Type B pancreatic cell (in vitro differentiated cells): ENCODE measurements at regions not wholly inside any gene's neighbourhood (a gene's known extent, or its start where the extent isn't known, plus 50 kb on each side); places are given as distances from the start of the nearest gene placed in this dataset.

Experiments used
- DNase-seq: peaks from one replicate; pipeline ENCODE4 v3.0.0; 2021; ENCODE audit warnings: mixed read lengths; ENCODE audit not compliant: unreplicated experiment; ENCODE audit errors: extremely low spot score
- H3K27ac Mint-ChIP-seq: 2 replicates; pipeline ENCODE4 v1.8.0; 2021; ENCODE audit warnings: mild to moderate bottlenecking, mixed read lengths
- H3K27me3 Mint-ChIP-seq: 2 replicates; pipeline ENCODE4 v1.8.0; 2021; ENCODE audit warnings: mixed read lengths
- H3K36me3 Mint-ChIP-seq: 2 replicates; pipeline ENCODE4 v1.8.0; 2021; ENCODE audit warnings: mixed read lengths
- H3K4me1 Mint-ChIP-seq: one replicate; pipeline ENCODE4 v1.8.0; 2021; ENCODE audit warnings: mixed read lengths; ENCODE audit not compliant: unreplicated experiment
- H3K4me3 Mint-ChIP-seq: 2 replicates; pipeline ENCODE4 v1.8.0; 2021; ENCODE audit warnings: mild to moderate bottlenecking, mixed read lengths
- H3K9me3 Mint-ChIP-seq: 2 replicates; pipeline ENCODE4 v1.8.0; 2021; ENCODE audit warnings: mixed read lengths
- CTCF ChIP-seq: fragments of 200-600 bp; sonication (generic); conservative IDR thresholded peaks from 2 replicates; pipeline ENCODE4 v1.5.0; 2021; ENCODE audit warnings: antibody characterized with exemption, mild to moderate bottlenecking

- H3K27ac Mint-ChIP-seq: no peak overlapping the region
Measured at GRCh38 chr6:140041571-140042332, 667.3 kb upstream of the CITED2 start.

GRCh38 chr6:140041056-140041455, 666.6 kb upstream of the CITED2 start:
- no peaks in the 10 kb centered on the region for H3K9me3 Mint-ChIP-seq
- DNase-seq: no peak
- peaks cover 12% of the 10 kb centered on the region for H3K4me1 Mint-ChIP-seq
- H3K4me3 Mint-ChIP-seq: no peak overlapping the region
- TF ChIP-seq CTCF: no peak
- no peak overlapping the region for H3K27ac Mint-ChIP-seq
- H3K27me3 Mint-ChIP-seq: no peaks in the 10 kb centered on the region
- no peaks in the 10 kb centered on the region for H3K36me3 Mint-ChIP-seq

More at GRCh38 chr6:140041571-140042332, 667.3 kb upstream of the CITED2 start:
- Mint-ChIP-seq H3K4me3 (no peak overlapping the region), H3K9me3 (no peaks in the 10 kb centered on the region), H3K36me3 (no peaks in the 10 kb centered on the region), H3K27me3 (no peaks in the 10 kb centered on the region), H3K4me1 (peaks cover 12% of the 10 kb centered on the region)
- no peak for TF ChIP-seq CTCF
- DNase-seq: no peak

GRCh38 chr6:140040396-140040795, 665.9 kb upstream of the CITED2 start:
- Mint-ChIP-seq H3K4me3 (no peak overlapping the region), H3K36me3 (no peaks in the 10 kb centered on the region), H3K9me3 (no peaks in the 10 kb centered on the region), H3K27me3 (no peaks in the 10 kb centered on the region), H3K4me1 (peaks cover 8% of the 10 kb centered on the region), H3K27ac (no peak overlapping the region)
- DNase-seq: no peak
- TF ChIP-seq CTCF: no peak

- Mint-ChIP-seq H3K4me3 (no peak overlapping the region), H3K27ac (no peak overlapping the region), H3K36me3 (no peaks in the 10 kb centered on the region), H3K27me3 (no peaks in the 10 kb centered on the region), H3K9me3 (no peaks in the 10 kb centered on the region), H3K4me1 (peaks cover 8% of the 10 kb centered on the region)
- TF ChIP-seq CTCF: no peak
- no peak for DNase-seq
Measured at GRCh38 chr6:140039364-140039763, 664.9 kb upstream of the CITED2 start.

- no peaks in the 10 kb centered on the region for H3K27me3 Mint-ChIP-seq
- H3K27ac Mint-ChIP-seq: no peak overlapping the region
- H3K36me3 Mint-ChIP-seq: no peaks in the 10 kb centered on the region
- H3K4me1 Mint-ChIP-seq: no peaks in the 10 kb centered on the region
- TF ChIP-seq CTCF: no peak
- H3K9me3 Mint-ChIP-seq: no peaks in the 10 kb centered on the region
- no peak overlapping the region for H3K4me3 Mint-ChIP-seq
- DNase-seq: no peak
Measured at GRCh38 chr6:140036196-140036595, 661.7 kb upstream of the CITED2 start.
